H1 (cell line): ENCODE measurements at regions not wholly inside any gene's neighbourhood (a gene's known extent, or its start where the extent isn't known, plus 50 kb on each side); places are given as distances from the start of the nearest gene placed in this dataset.

Source experiments
- CTCF ChIA-PET: fragments of 300-600 bp; sonication (Branson Sonifier 250); formaldehyde crosslinking; loops from one replicate; lab custom pipeline; 2021; ENCODE audit not compliant: partially characterized antibody; lab: Charles Lee
- POLR2A ChIA-PET: fragments of 300-600 bp; sonication (Branson Sonifier 250); formaldehyde crosslinking; loops from one replicate; lab custom pipeline; 2021; ENCODE audit warnings: inconsistent platforms; ENCODE audit not compliant: partially characterized antibody; lab: Charles Lee
- DNase-seq, 2 experiments: peaks; one replicate each; pipeline versions ENCODE4 v3.0.0 to v3.0.0-alpha.2; 2010 to 2022; ENCODE audit warnings: low spot score in 2 of 2, low read depth in 1 of 2, mixed read lengths in 1 of 2
- FAIRE-seq: peaks from 2 replicates; lab custom pipeline; 2011; peaks lifted over from hg19 to GRCh38; lab: Jason Lieb, UNC
- H2AFZ ChIP-seq: 2 replicates; pipeline ENCODE4 v1.8.1; 2012; ENCODE audit warnings: low read length, inconsistent platforms
- H2AK5ac ChIP-seq: 2 replicates; pipeline ENCODE4 v1.6.1; 2013; ENCODE audit warnings: low read depth, low read length
- H2BK120ac ChIP-seq: replicated peaks from 2 replicates; pipeline ENCODE3; 2013; ENCODE audit warnings: low read depth, low read length, inconsistent platforms
- H2BK12ac ChIP-seq: 2 replicates; pipeline ENCODE4 v1.6.1; 2013; ENCODE audit warnings: low read depth, low read length
- H2BK15ac ChIP-seq: 2 replicates; pipeline ENCODE4 v1.6.1; 2013; ENCODE audit warnings: low read length
- H2BK20ac ChIP-seq: 2 replicates; pipeline ENCODE4 v1.6.1; 2013; ENCODE audit warnings: low read length
- H2BK5ac ChIP-seq: 2 replicates; pipeline ENCODE4 v1.6.1; 2013; ENCODE audit warnings: low read depth, low read length
- H3K14ac ChIP-seq: 2 replicates; pipeline ENCODE4 v1.6.1; 2013; ENCODE audit warnings: inconsistent platforms; ENCODE audit not compliant: insufficient read length
- H3K18ac ChIP-seq: 2 replicates; pipeline ENCODE4 v1.6.1; 2013; ENCODE audit warnings: low read length; ENCODE audit errors: extremely low read depth
- H3K23ac ChIP-seq: 2 replicates; pipeline ENCODE4 v1.6.1; 2013; ENCODE audit warnings: inconsistent platforms; ENCODE audit not compliant: insufficient read length
- H3K23me2 ChIP-seq: 2 replicates; pipeline ENCODE4 v1.6.1; 2013; ENCODE audit warnings: low read depth, low read length
- H3K27ac ChIP-seq: 2 replicates; pipeline ENCODE4 v1.6.1; 2011; ENCODE audit warnings: low read depth, low read length, inconsistent platforms
- H3K27me3 ChIP-seq, 4 experiments: replicated peaks in 1 of 4; 1 replicate in 1 of 4; 2 replicates in 3 of 4; pipeline versions ENCODE4 v1.6.1 to v1.8.1; 2011 to 2013; ENCODE audit warnings: low read length in 3 of 4, mild to moderate bottlenecking in 3 of 4, inconsistent platforms in 2 of 4, mixed read lengths in 2 of 4, moderate library complexity in 1 of 4; ENCODE audit not compliant: control insufficient read depth in 3 of 4, insufficient read depth in 3 of 4; ENCODE audit errors: extremely low read depth in 1 of 4
- H3K36me3 ChIP-seq, 4 experiments: 2 replicates each; pipeline versions ENCODE4 v1.6.1 to v1.8.1; 2011 to 2013; ENCODE audit warnings: mild to moderate bottlenecking in 4 of 4, low read length in 3 of 4, moderate library complexity in 2 of 4, control low read depth in 1 of 4, inconsistent platforms in 1 of 4; ENCODE audit not compliant: insufficient read depth in 4 of 4, control insufficient read depth in 2 of 4
- H3K4ac ChIP-seq: replicated peaks from 2 replicates; pipeline ENCODE3; 2013; ENCODE audit warnings: low read length, low read depth, mixed read lengths, inconsistent platforms; ENCODE audit not compliant: insufficient read length
- H3K4me1 ChIP-seq, 4 experiments: replicated peaks in 1 of 4; 1 replicate in 1 of 4; 2 replicates in 3 of 4; pipeline versions ENCODE4 v1.6.1 to v1.8.1; 2011 to 2013; ENCODE audit warnings: low read length in 3 of 4, inconsistent platforms in 2 of 4, mixed read lengths in 1 of 4; ENCODE audit not compliant: insufficient read depth in 4 of 4, control insufficient read depth in 3 of 4
- H3K4me2 ChIP-seq, 2 experiments: 2 replicates each; pipeline versions ENCODE4 v1.6.1 to v1.8.1; 2011 to 2013; ENCODE audit warnings: low read depth in 2 of 2, low read length in 2 of 2, control low read depth in 1 of 2, inconsistent platforms in 1 of 2, mild to moderate bottlenecking in 1 of 2; ENCODE audit not compliant: insufficient read depth in 1 of 2
- H3K4me3 ChIP-seq, 4 experiments: fragments of 200-600, 300-600 bp in 1 of 4; sonication (generic), shearing (Covaris generic), sonication (Bioruptor Twin) in 1 of 4; 2 replicates each; pipeline versions ENCODE4 v1.5.1 to v1.8.1; 2011 to 2016; ENCODE audit warnings: low read length in 4 of 4, low read depth in 3 of 4, control low read depth in 2 of 4, inconsistent platforms in 2 of 4, mild to moderate bottlenecking in 2 of 4, mixed read lengths in 1 of 4, moderate library complexity in 1 of 4; ENCODE audit not compliant: insufficient read depth in 2 of 4; ENCODE audit errors: extremely low read depth in 1 of 4
- H3K56ac ChIP-seq: replicated peaks from 2 replicates; pipeline ENCODE3; 2013; ENCODE audit warnings: low read depth, mild to moderate bottlenecking, mixed read lengths, low read length, inconsistent platforms; ENCODE audit not compliant: insufficient read length
- H3K79me1 ChIP-seq: 2 replicates; pipeline ENCODE4 v1.6.1; 2013; ENCODE audit warnings: low read depth, low read length, control low read depth
- H3K79me2 ChIP-seq, 2 experiments: 2 replicates each; pipeline versions ENCODE4 v1.6.1 to v1.8.1; 2012 to 2013; ENCODE audit warnings: low read length in 2 of 2, mild to moderate bottlenecking in 2 of 2, inconsistent platforms in 1 of 2; ENCODE audit not compliant: insufficient read depth in 2 of 2, control insufficient read depth in 1 of 2
- H3K9ac ChIP-seq, 4 experiments: replicated peaks in 1 of 4; 1 replicate in 1 of 4; 2 replicates in 3 of 4; pipeline versions ENCODE4 v1.6.1 to v1.8.1; 2011 to 2013; ENCODE audit warnings: low read depth in 3 of 4, low read length in 3 of 4, control low read depth in 2 of 4, mild to moderate bottlenecking in 2 of 4, moderate library complexity in 2 of 4, inconsistent platforms in 1 of 4; ENCODE audit errors: extremely low read depth in 1 of 4
- H3K9me3 ChIP-seq, 2 experiments: 2 replicates each; pipeline versions ENCODE4 v1.6.1 to v1.8.1; 2012 to 2013; ENCODE audit warnings: mild to moderate bottlenecking in 2 of 2, moderate library complexity in 2 of 2, control low read depth in 1 of 2, inconsistent platforms in 1 of 2, low read depth in 1 of 2, low read length in 1 of 2, mixed read lengths in 1 of 2; ENCODE audit not compliant: insufficient read depth in 2 of 2
- H4K20me1 ChIP-seq, 2 experiments: replicated peaks in 1 of 2; 2 replicates each; pipeline versions ENCODE3 to v1.8.1; 2011 to 2013; ENCODE audit warnings: inconsistent platforms in 2 of 2, low read length in 2 of 2, mild to moderate bottlenecking in 1 of 2; ENCODE audit not compliant: insufficient read depth in 2 of 2, control insufficient read depth in 1 of 2
- H4K5ac ChIP-seq: 2 replicates; pipeline ENCODE4 v1.6.1; 2013; ENCODE audit warnings: low read length, low read depth, mixed read lengths, inconsistent platforms; ENCODE audit not compliant: insufficient read length
- H4K8ac ChIP-seq: 2 replicates; pipeline ENCODE4 v1.8.0; 2013; ENCODE audit warnings: mild to moderate bottlenecking, moderate library complexity, low read length, inconsistent platforms; ENCODE audit not compliant: insufficient read depth; ENCODE audit errors: extremely low read depth
- H4K91ac ChIP-seq: replicated peaks from 2 replicates; pipeline ENCODE3; 2013; ENCODE audit warnings: low read length, mixed read lengths, inconsistent platforms; ENCODE audit not compliant: insufficient read length
- BCL11A ChIP-seq, 2 experiments: IDR thresholded peaks; one replicate each; pipeline ENCODE4 v1.6.1; 2011; ENCODE audit warnings: low read depth in 2 of 2, low read length in 2 of 2, mild to moderate bottlenecking in 2 of 2
- GABPA ChIP-seq: IDR thresholded peaks from 2 replicates; pipeline ENCODE4 v1.6.1; 2011; ENCODE audit warnings: mild to moderate bottlenecking, low read length, moderate library complexity, borderline replicate concordance; ENCODE audit not compliant: insufficient read depth
- KDM1A ChIP-seq: fragments of 200-600, 300-600 bp; sonication (generic); IDR thresholded peaks from 2 replicates; pipeline ENCODE4 v1.7.1; 2016; ENCODE audit warnings: mild to moderate bottlenecking, low read length, borderline replicate concordance
- KDM4A ChIP-seq: IDR thresholded peaks from one replicate; pipeline ENCODE4 v1.7.1; 2012; ENCODE audit warnings: low read depth, mild to moderate bottlenecking, moderate library complexity, low read length, inconsistent platforms; ENCODE audit not compliant: severe bottlenecking
- YY1 ChIP-seq: IDR thresholded peaks from 2 replicates; pipeline ENCODE4 v1.6.1; 2011; ENCODE audit warnings: low read depth, mild to moderate bottlenecking, low read length
- WGBS, 2 experiments: shearing (Covaris generic) in 1 of 2; methylation state at CpG; one replicate each; pipeline versions ENCODE4 v1.1.6 to v1.1.7; 2013 to 2015; ENCODE audit warnings: low lambda C conversion rate in 2 of 2, mixed read lengths in 2 of 2, inconsistent platforms in 1 of 2, low coverage in 1 of 2, missing lambda C conversion rate in 1 of 2; ENCODE audit not compliant: insufficient replicate concordance in 2 of 2, insufficient coverage in 1 of 2, insufficient read length in 1 of 2; ENCODE audit errors: extremely low coverage in 1 of 2, missing lambda C conversion rate in 1 of 2; 5-methylcytosine and 5-hydroxymethylcytosine counted together

DNA sequence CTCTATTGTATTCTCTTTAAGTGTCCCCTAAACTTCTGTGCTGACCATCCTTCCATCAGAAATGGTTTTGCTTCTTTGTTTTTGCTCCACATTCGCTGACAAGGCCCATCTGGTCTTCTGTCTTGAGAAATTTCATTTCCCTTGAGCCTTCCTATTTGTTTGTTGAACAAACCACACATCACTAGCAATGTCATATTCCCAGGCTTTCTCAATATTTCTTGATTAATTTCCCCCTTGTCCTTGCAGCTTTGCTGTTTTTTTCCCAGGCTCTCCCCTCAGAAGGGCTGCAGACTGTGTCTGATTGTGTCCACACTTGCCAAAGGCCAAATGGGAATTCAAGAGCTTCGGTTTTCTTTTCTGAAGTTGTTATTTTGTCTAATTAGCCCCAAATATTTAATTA is 158.9 kb downstream of the MID1IP1 start:
- Histone ChIP-seq H3K27me3 (no peaks in the 10 kb centered on the region), H3K27ac (no peak overlapping the region), H3K23ac (no peak overlapping the region), H4K20me1 (no peaks in the 10 kb centered on the region), H4K91ac (no peak overlapping the region), H3K9me3 (peaks cover 3 to 7% of the 10 kb centered on the region in 2 experiments; a peak in 3 of 4 replicates), H3K18ac (no peak overlapping the region; the same call in 1 of the 2 replicates), H2AK5ac (no peak overlapping the region), H3K4me3 (no peak overlapping the region), H2BK20ac (no peak overlapping the region), H3K4me1 (no peaks in the 10 kb centered on the region), H3K4ac (no peak overlapping the region), H3K4me2 (no peak overlapping the region), H3K79me2 (no peaks in the 10 kb centered on the region), H2BK120ac (no peak overlapping the region), H3K56ac (no peak overlapping the region), H3K23me2 (no peaks in the 10 kb centered on the region), H2AFZ (peak overlapping the region; percentile 32; the same call in 1 of the 2 replicates), H4K8ac (no peak overlapping the region), H3K14ac (no peak overlapping the region), H3K36me3 (no peaks in the 10 kb centered on the region), H2BK5ac (no peak overlapping the region), H4K5ac (no peak overlapping the region), H3K79me1 (no peaks in the 10 kb centered on the region), H2BK12ac (no peak overlapping the region), H3K9ac (no peak overlapping the region), H2BK15ac (no peak overlapping the region)
- TF ChIP-seq GABPA, result no peak
- no peak for TF ChIP-seq KDM1A
- no peak for TF ChIP-seq KDM4A
- TF ChIP-seq YY1, result no peak
- TF ChIP-seq BCL11A (IDR thresholded peaks at IDR 0.05; ENCODE audit: low read depth in 2 of 2, low read length in 2 of 2), result no peak
- POLR2A ChIA-PET, result no interaction called here
- WGBS, 2 experiments, result 88% methylated on average over 1 of the region's 2 CpGs; no CpG with 5 or more reads in 1 of the 2 experiments
- no peak for FAIRE-seq
- no peak for DNase-seq
- CTCF ChIA-PET, result no interaction called here
